NCI-H2107 treated with DMSO at 0.1 percent for 48 hours (cell line): ENCODE measurements at regions not wholly inside any gene's neighbourhood (a gene's known extent, or its start where the extent isn't known, plus 50 kb on each side); places are given as distances from the start of the nearest gene placed in this dataset.

ENCODE experiments used
- DNase-seq: peaks from one replicate; lab custom pipeline; 2025; ENCODE audit not compliant: unreplicated experiment; lab: John Stamatoyannopoulos, UW

- no peak for DNase-seq
These were observed 122.4 kb upstream of the NPY2R start for GRCh38 chr4:155085843-155086530.

GRCh38 chr4:155094201-155094820 lies 114.1 kb upstream of the NPY2R start:
- no peak for DNase-seq

- no peak for DNase-seq
These were observed 109.2 kb upstream of the NPY2R start for GRCh38 chr4:155099231-155099630.

GRCh38 chr4:155106629-155107028 lies 101.8 kb upstream of the NPY2R start:
- no peak for DNase-seq

GRCh38 chr4:155107059-155107458 lies 101.4 kb upstream of the NPY2R start:
- no peak for DNase-seq

- no peak for DNase-seq
These were observed 93.6 kb upstream of the NPY2R start for GRCh38 chr4:155114790-155115189.

- no peak for DNase-seq
These were observed 89.4 kb upstream of the NPY2R start for GRCh38 chr4:155119006-155119405.

GRCh38 chr4:155120536-155120935 lies 87.9 kb upstream of the NPY2R start:
- no peak for DNase-seq

GRCh38 chr4:155122382-155122781 lies 86.1 kb upstream of the NPY2R start:
- no peak for DNase-seq

- no peak for DNase-seq
These were observed 74.3 kb upstream of the NPY2R start for GRCh38 chr4:155134136-155134535.

- DNase-seq = no peak
These were observed 67.5 kb upstream of the NPY2R start for GRCh38 chr4:155140889-155141288.

GRCh38 chr4:155143512-155143911 lies 64.9 kb upstream of the NPY2R start:
- no peak for DNase-seq
